HT1080 (cell line): ENCODE measurements at regions not wholly inside any gene's neighbourhood (a gene's known extent, or its start where the extent isn't known, plus 50 kb on each side); places are given as distances from the start of the nearest gene placed in this dataset.

Source experiments
- DNase-seq: peaks from one replicate; pipeline ENCODE4 v3.0.0-alpha.2; 2015; ENCODE audit warnings: low read depth

DNA sequence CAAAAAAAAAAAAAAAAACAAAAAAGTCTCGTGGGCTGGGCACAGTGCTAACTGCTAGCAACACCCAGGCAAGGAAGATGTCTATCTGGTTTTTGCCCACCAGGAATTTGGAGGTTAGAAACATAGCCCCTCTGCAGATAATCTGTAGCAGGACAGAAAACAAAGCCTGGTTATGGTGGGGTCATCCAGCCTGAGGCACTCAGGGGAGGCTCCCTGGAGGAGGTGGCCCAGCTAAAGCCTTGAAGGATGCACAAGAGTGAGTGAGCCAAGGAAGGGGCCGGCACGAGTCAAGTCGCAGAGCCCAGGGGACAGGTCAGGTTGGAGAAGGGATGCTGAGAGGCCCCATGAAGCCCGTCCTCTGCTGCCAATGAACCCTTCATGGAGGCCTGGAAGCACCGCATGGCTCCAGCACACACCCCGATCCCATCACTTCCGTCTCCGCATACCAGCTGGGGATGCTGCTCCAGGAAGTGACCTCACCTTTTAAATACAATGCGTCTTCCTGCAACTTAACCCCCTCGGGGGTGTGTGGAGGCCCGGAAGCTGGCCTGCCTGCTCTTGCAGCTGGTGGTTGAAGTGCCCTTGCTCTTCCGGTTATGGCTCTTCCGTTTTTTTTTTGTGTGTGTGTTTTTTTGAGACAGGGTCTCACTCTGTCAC lies 86.5 kb downstream of the ENGASE start:
- DNase-seq, result peak; percentile 52

DNA sequence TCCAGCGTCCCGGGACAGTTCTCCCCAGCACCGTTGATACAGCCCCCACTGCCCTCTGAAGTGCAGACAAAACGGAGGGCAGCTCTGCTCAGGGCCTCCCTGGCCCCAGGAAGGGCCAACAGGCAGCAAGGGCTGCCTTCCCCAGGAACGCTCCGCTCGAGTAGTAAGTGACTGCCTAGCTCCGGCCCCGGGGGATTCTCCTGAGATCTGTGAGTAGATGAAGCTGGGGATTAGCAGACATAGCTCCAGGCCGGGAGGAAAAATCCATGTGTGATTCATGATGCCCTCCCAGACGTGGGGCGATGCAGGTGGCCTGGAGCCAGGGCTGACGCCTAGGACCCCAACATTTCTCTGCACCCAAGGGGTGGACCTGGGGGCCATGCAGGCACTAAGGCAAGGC lies 85.3 kb downstream of the ENGASE start:
- DNase-seq, result no peak

GRCh38 chr17:79159471-79159870 lies 84.8 kb downstream of the ENGASE start:
- DNase-seq, result no peak

DNA sequence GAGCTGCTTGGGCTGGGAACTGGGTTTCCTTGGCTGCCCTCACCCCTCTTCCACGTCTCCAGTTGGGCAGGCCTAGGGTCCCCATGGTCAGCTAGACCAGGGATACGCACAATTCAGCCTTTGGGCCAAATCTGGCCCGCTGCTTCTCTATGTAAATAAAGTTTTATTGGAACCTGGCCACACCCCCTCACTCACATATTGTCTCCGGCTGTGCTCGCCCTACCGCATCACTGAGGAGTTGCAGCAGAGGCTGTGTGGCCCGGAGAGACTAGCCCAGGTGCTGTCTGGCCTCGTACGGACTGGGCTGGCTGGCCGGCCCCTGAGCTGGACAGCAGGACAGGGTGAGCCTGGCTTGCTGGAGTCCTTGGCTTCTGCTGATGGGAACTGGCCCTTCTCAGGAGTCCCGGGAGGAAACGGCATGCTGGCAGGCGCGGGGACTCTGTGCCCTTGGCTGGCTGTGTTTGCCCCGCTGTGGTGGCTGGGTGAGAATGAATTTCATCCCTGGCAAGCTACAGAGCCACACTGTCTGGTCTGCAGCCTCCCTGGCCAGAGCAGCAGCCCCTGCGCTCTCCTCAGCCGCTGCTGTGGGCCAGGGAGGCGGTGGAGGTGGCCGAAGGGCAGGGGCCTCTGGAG lies 82.0 kb downstream of the ENGASE start:
- DNase-seq, result peak; percentile 8

DNA sequence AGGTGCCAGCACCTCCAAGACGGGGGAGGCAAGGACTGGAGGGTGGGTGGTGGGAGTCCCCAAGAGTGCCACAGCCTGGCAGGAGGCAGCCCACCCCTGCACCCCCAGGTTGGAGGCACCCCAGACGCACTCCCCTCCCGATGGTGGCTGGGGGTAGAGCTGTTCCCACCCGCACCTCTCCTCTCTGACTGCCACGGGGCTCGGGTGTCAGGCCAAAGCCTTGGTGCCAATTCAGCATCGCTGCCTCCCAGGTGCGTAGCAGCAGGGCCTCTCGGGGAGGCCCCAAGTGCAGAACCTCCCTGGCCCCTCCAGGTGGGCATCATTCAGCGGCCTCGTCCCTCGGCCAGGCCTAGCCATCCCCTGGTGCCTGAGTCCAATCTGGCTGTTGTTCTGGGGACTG lies 81.1 kb downstream of the ENGASE start:
- DNase-seq, result no peak

DNA sequence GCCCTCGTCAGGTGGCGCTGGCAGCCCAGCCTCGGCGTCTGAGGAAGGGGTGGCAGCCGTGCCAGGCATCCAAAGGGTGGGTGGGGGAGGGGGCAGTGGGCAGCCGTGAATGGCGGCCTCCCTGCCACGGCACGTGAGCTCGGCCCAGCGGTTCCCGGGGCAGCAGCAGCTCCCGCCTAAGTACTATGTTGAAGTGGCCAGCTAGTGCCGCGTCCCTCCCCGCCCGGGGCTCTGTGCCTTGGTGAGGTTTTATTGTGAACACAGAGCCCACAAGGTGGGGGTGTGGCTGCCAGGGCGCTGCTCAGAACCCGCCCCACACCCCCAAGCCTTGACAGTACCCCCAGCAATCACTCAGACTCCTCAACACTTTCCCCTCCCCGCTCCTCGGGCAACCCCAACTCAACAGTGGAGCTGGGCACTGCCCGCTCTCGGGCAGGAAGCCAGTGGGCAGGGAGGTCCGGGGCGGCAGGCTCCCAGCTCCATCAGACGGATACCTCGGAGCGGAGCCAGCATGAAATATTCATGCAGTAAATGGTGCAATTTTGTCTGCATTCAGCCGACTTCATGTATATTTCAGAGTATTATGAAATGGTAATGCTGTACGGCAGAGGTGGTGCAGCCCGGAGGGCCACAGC lies 80.4 kb downstream of the ENGASE start:
- no peak for DNase-seq

DNA sequence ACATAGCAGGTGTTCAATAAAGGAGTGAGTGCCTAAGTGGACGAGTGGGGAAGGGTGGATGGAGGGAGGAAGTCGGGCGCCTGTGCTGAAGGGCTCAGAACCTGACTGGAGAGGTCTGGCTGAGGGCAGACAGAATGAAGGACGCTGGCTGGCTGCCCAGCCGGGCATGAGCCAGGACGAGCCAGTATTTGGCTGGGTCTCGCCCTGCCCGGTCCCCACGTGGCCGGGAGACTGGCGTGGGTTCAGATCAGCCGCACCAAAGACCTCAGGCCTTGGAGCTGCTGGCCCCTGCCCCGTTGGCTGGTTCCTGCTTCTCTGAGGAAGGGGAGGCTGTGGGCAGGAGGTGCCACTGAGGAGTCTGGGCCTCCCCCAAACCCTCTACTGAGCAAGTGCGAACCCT lies 79.8 kb downstream of the ENGASE start:
- no peak for DNase-seq

GRCh38 chr17:79153367-79154130 lies 78.9 kb downstream of the ENGASE start:
- DNase-seq, result no peak

- no peak for DNase-seq
Observed at GRCh38 chr17:79152636-79153035, 78.0 kb downstream of the ENGASE start.

- DNase-seq, result no peak
Observed at GRCh38 chr17:79152110-79152509, 77.5 kb downstream of the ENGASE start.

DNA sequence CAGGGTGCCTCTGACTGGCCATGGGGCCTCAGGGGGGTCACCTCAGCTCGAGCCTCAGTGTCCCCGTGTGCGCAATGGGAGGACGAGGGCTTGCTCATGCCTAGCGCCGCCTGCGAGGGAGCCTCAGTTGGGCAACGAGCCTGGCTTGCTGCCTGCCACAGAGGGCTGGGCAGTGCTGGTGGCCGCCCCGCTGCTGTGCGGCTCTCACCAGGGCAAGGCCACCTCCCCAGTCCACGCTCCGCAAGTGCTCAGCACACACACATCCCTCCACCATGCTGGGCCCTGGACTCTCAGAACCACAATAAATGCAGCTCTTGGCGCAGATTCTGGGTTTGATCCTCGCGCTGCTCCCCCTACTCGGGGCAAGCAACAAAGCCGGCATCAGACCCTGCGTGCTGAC lies 76.2 kb downstream of the ENGASE start:
- DNase-seq, result no peak

DNA sequence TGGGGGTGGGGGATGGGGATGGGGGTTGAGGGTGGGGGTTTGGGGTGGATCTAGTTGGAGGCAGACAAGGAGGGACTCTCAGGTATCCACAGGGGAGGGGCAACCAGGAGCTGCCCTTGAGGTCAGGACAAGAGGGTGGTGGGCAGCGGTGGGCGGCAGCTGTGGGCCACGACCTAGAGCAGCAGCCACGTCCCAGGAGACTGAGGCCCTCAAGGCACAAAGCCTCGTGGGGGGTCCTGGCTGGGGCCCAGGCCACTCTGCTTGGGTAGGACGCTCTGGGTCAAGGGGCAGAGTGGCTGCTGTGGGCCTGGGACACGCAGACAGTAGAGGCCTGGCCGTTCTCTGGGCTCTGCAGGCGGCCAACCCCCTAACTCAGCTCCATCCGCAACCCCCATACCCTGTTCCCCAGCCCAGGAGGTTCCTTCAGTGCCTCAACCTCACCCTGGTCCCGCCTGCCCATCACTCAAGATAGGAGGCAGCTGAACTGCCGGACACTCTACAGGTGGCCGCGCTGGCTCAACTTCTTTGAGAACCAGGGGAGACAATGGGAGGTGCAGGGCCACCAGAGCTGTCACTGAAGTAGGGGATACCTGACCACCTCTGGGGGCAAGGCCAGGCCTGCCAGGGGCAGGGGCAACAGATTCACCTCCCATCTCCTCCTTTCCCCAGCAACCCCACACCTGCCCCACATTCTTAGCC lies 75.6 kb downstream of the ENGASE start:
- no peak for DNase-seq

GRCh38 chr17:79148584-79148983 lies 74.0 kb downstream of the ENGASE start:
- no peak for DNase-seq

DNA sequence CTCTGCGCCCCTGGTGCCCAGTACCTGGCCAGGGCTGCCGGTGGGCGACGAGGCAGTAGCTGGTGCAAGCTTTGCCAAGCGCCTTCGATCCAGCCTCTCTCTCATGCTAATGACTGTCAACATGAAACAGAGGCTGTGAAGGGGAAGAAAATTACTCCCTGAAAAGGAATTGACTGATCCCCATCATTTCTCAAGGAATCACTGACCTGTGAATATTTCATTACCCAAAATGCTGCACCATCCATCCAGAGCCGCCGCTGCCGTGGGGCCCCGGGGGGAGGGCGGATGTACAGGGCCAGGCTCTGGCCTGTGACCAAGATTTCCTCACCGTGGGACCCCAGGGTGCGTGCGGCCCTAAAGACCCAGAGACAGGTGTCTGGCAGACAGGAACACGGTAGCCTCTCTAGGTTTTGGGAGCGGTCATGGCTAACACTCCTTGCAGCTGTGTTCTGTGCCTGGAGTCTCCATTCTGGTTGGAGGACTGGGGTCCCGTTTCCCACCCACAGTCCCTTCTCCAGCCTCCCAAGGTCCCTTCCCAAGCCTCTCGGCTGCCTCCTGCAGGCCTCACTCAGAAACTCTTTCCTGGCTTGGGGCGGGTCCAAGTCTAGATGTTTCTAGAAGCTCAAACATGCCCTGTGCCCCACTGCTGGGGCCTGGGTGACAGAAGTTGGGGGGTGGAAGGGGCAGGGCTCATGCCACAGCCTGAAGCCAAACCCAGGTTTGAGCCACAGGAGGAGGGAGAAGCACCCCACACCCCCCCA lies 73.3 kb downstream of the ENGASE start:
- DNase-seq, result no peak

- no peak for DNase-seq
Observed at GRCh38 chr17:79146562-79146961, 71.9 kb downstream of the ENGASE start.

DNA sequence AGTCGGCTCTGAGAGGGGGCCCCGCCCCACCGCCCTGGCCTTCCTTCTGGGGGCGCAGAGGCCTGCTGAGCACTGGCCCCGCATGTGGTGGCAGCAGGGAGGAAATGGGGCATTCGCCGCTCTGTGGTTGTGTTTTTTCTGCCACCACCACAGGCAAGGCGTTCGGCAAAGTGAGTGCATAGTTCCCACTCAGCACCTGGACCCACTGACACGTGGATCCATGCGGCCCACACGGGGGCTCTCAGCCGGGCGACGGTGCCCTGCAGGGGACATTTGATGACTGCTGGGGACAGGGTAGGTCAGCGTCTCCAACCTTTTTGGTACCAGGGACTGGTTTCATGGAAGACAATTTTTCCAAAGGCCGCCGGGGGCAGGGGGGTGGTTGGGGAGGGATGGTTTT lies 70.9 kb downstream of the ENGASE start:
- no peak for DNase-seq

- DNase-seq, result no peak
Observed at GRCh38 chr17:79144133-79144532, 69.5 kb downstream of the ENGASE start.

DNA sequence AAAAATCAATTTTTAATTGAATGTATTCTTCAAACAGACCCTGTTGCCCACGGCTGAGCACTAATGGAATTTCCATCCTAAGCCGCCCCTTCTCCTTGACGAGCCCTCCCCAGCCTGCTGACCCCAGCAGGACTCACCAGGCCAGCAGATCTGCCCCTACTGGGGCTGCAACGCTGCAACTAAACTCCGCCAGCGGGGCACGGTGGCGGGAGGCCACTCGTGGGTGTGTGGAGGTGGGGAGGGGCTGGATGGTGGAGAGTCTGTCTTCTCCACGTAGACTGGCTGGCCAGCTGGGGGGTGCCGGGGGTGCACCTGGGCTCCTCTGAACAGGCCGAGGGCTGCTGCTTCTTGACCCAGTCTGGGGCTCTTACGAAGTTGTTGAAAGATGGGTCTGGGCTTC lies 67.8 kb downstream of the ENGASE start:
- DNase-seq, result no peak

- DNase-seq, result no peak
Observed at GRCh38 chr17:79141578-79142355, 67.1 kb downstream of the ENGASE start.

- DNase-seq, result no peak
Observed at GRCh38 chr17:79138826-79139225, 64.2 kb downstream of the ENGASE start.
